LoVo (cell line): ENCODE measurements at regions not wholly inside any gene's neighbourhood (a gene's known extent, or its start where the extent isn't known, plus 50 kb on each side); places are given as distances from the start of the nearest gene placed in this dataset.
A peak's percentile ranks its signal among the peaks of the same experiment; 100 is the strongest.
"Not testable (repeated sequence)": the region's sequence is repeated elsewhere in the genome, so short reads cannot be mapped to it uniquely, and the experiment has no call there.

Source experiments
- DNase-seq: peaks from one replicate; pipeline ENCODE4 v3.0.0-alpha.2; 2016; ENCODE audit warnings: low spot score

GRCh38 chr7:26083113-26083512, 68.9 kb upstream of the NFE2L3 start:
- peak; percentile 22 for DNase-seq

DNA sequence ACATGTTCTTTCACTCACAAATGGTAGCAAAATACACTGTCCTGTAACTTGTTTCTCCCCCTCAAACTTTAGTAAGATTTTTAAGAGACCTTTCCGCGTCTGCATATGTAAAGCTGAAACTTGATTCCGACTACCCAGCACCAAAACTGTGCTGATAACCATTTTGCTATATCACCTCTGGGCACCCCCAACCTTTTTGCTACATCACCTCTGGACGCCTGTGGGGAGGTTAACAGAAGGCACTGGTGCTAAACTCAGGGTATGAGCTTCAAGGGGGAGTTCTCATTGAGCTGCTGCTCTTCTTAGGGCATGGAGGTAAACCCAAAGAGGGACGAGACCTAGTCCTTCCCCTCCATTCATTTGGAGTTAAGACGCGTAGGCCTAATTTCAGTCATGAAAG, 67.6 kb upstream of the NFE2L3 start:
- no peak for DNase-seq

DNA sequence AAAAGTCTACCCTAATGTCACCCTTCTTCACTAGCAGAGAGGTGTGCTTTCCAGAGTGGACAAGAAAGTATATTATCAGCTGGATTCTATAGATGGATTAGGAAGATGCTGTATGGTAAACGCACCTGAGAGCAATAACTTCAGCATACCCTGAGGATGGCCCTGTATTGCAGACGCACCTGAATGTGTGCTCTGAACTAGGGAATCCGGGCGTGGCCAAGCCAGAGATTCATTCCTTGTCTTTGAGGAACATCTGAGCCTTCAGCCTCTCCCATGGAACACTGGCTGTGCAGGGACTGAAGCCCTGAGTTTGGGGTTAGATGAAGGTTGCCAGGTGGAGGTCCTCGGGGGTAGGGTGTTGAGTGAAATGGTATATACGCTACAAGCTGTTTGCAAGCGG, 66.2 kb upstream of the NFE2L3 start:
- DNase-seq, result no peak

DNA sequence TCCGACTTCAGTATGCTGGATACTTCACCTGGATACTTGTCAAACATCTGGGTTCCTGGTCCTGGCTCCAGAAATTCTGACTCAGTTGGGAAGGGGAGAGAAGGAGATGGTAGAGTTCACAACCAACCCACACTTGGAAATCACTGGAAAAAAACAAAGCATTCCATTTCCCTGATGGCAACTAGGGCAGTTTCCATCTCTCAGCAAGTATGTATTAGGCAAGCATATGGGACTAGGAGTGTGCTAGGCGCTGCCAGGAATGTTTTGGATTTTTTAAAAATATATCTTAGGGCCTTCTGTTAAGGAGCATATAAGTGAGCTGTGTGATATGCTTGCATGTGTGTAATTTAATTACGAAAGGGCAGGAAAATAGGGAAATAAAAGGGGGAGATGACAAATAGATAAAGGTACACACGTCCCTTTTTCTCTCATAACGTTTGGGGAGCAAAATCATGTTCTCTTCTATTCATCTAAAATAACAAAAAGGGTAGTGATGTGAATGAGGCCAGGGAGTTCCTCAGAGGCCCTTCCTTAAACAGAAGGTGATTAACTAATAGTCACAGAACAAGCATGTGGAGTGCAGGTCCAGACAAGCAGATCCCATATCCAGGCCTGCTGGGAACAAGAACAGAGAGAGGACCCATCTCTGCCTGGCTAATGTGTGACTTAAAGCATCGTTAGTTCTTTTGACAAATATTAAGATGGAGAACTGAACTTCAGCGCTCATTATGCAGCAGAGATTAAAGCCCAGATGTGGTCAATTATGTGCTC, 64.5 kb upstream of the NFE2L3 start:
- DNase-seq, result no peak

GRCh38 chr7:26089469-26089868, 62.5 kb upstream of the NFE2L3 start:
- DNase-seq, result not testable (repeated sequence)

DNA sequence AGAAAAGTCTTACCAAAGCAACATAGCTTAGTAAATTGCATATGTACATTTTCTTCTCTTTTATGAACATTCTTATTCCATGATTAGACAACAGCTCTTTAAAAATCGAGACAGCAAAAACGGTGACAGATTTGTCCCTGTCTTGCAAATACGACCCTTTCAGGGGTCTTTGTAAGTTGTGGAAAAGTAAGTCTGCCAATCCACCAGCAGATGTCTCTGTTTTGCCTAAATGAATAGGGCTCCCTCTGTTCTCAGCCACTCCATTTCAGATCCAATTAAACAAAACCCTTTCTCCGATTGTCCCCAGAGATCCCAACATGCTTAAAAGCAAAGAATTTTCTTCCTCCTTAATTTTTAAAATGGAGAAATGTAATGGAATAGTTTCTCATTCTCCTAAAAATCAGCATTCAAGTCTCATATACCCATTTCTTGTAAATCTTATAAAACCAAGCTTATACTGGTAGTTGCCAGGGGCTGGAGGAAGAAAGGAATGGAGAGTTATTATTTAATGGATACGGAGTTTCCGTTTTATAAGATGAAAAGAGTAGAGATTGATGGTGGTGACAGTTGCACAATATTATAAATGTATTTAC, 61.0 kb upstream of the NFE2L3 start:
- peak; percentile 63 for DNase-seq

DNA sequence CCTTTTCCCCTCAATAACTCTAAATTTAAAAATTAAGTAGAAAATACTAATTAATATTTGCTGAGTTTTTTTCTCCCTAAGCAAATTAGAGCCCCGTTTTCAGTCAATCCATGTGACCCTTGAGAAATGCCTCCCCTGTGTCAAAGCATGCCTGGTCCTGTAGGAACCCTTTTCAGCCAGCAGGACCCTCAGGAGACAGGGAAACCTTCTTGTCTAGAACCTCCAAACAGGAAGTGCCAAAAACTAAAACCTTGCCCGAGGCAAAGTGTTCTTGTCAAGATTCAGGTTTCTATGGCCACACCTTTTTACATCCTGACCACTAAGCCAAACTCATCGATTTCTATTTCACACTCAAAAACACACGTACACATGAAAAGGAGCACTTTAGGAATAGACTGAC, 60.1 kb upstream of the NFE2L3 start:
- no peak for DNase-seq

DNA sequence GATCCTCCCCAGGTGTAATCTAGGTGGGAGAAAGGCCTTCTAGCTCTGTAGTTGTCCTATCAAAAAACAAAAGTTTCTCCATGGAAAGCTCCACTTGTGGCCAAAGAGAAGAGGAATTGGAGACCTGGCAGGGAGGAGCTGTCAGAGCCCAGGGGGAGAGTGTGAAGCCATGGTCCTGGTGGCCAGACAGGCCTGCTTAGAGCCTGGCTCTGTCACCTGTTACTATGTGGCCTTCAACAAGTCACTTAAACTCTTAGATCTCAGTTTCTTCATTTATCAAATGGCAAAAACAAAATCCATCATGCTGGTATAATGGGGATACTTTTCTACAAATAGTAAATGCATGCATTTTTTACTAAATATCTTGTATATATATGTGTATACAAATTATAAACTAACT, 59.0 kb upstream of the NFE2L3 start:
- DNase-seq, result no peak

DNA sequence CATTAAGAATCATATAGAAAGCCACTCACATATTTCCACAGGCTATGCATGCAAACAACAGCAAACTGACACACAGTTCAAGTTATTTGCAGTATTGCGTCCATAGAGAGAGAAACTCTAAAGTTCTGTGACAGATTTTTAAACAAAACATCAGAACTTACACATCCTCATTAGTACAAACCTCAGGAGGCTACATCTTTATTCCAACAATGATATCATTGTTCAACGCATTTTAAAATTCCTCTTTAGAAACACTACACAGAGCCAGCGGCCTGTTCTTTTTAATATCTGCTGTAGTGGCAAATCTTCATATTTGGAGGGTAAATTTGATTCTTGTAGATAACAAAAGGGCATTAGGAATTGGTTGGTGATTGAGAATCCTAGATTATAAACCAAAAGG, 55.9 kb upstream of the NFE2L3 start:
- DNase-seq, result no peak

DNA sequence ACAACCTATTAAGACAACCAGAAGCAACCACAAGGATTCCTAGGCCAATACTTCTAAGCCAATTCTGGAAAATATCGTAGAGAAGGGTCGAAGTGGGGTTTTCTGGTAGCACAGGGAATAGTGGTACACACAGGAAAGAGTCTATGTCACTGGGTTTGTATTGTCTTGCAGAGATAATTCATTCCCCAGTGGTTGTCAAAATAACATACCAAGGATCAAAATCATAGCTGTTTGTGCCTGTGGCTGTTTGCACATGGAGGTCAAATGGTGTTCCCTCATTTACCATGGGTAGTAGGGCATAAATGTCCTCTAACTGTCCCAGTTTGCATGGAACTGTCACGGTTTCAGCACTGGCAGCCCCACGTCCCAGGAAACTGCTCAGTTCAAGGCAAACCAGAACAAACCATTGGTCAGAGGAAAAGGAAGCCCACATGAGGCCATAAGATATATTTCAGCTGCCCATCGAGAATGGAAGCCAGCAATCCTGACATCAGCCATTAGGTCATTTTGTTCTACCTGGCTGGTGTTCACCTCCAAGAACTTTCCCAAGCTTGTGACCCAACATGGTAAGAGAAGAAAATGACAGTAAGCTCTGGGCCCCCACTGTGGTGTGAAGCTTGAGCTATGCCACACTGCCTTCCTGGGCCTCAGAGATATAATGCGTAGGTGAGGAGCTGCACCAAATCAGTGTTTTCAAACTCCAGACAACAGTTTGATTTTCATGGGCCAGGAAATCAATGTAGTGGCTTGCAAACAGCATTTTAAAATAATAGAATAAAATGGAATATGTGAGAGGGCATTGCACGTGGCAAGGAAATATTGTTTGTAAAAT, 53.9 kb upstream of the NFE2L3 start:
- DNase-seq, result no peak

DNA sequence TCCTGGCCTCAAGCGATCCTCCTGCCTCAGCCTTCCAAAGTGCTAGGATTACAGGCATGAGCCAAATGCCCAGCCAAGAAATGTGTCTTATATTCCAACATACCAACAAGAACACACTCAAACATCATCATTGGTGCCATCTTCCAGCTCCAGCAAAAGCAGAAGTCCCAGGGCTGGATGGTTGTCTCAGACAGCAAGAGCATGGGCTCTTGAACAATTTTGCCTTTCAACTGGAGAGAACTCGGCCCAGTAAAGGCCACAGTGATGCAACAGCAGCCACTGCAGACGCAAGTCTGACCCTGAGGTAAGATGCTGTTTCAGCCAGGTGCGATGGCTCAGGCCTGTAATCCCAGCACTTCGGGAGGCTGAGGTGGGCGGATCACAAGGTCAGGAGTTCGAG, 52.8 kb upstream of the NFE2L3 start:
- no peak for DNase-seq

DNA sequence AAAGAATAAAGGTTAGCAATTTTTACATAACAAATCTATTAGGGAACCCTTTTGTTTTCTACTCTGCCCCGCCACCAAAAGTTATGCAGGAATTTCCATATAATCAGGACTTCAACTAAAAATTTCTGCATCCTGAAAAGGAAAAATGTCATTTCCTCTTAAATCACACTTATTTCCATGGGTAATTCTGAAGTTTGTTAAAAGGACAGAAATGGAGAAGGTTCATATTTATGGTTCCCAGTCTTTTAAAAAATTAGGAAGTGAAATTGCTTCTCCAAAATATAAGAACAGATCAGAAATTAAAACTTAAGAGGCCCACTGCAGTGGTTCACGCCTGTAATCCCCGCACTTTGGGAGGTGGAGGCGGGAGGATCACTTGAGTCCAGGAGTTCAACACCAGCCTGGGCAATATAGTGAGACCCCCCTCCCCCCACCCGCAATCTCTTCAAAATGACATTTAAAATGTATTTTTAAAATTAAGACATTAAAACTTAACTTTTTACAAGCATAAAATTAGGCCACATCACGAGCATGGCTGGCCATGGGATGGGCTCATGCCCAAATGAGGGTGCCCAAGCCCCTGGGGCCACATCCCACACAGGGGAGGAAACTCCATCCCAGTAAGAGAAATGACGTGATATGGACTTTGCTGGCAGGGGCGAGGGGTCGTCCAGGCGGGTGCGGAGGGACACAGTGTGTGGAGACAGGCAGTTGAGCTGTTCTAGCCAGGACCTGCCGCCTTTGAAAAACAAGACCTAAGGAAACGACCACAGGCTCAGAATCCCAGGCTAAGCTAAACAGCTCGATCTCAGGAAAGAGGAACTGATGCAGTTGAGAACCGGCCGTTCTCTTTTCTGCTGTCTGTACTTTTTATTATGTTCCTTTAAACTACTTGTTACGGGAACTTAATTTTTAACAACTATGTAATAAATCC, 51.3 kb upstream of the NFE2L3 start:
- DNase-seq, result no peak

DNA sequence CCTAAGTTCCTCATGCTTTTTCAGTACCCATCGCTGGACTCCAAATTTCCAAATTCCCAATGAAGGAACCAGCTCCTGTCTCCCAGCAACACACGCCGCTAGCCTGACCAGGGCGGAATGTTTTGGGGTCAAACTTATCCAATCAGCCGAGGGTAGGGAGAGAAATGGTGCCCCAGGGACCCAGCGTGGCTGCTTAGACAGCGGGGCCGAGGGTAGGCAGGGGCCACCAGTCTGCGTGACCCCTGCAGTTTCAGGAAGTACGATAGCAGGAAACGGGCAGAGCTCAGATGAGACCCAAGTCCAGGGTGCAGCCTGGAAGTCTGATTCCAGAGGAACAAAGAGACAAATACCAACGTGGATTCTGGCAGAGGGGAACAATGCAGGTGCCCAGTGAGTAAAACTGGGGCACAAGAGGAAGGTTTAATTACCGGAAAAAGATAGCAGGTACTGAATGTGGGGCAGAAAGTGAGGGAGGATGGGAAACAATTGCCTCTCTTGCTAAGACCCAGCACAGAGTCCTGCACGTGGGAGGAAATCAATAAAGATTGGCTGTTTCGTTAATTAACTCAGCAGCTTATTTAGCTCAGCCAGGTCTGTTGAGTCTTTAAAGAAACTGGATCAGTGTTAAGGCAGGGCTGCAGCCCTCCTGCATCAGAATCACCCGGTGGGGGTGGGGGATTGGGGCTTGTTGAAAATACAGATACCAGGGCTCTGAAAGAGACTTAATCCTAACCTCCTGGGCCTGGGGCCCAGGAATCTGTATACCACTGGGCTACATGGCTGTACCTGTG, 50.4 kb upstream of the NFE2L3 start:
- DNase-seq, result no peak

DNA sequence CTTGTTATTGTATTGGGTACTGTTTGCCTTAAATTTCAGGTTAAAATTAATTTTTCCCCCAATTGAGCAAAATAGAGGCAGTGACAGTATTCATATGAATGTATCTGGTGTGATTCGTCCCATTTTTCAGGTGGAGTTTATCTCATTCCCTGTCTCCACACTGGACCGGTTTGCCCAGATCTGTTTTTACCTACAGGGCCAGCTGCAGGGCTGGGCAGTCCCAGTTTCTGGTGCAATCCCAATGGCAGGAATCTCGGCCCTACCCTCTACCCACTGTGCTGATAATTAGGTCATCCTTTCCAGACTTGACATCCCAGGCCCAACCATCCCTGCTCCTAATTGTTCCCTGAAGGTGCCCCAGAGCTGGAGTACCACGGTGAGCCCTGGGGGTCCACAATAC, 49.8 kb upstream of the NFE2L3 start:
- DNase-seq, result no peak
